Nephron (organoid): ENCODE measurements at regions not wholly inside any gene's neighbourhood (a gene's known extent, or its start where the extent isn't known, plus 50 kb on each side); places are given as distances from the start of the nearest gene placed in this dataset.

ENCODE experiments used
- H3K27ac Mint-ChIP-seq, 3 experiments: 2 replicates each; pipeline ENCODE4 v1.8.0; 2020; ENCODE audit warnings: mixed read lengths in 3 of 3, mild to moderate bottlenecking in 2 of 3, moderate library complexity in 1 of 3
- H3K27me3 Mint-ChIP-seq: 2 replicates; pipeline ENCODE4 v1.8.0; 2021; ENCODE audit warnings: low read depth, mild to moderate bottlenecking, moderate library complexity, mixed read lengths
- H3K36me3 Mint-ChIP-seq: 2 replicates; pipeline ENCODE4 v1.8.0; 2020; ENCODE audit warnings: low read depth, mixed read lengths
- H3K4me1 Mint-ChIP-seq: 2 replicates; pipeline ENCODE4 v1.8.0; 2020; ENCODE audit warnings: mixed read lengths
- H3K4me3 Mint-ChIP-seq, 3 experiments: 2 replicates each; pipeline ENCODE4 v1.8.0; 2020; ENCODE audit warnings: mild to moderate bottlenecking in 3 of 3, mixed read lengths in 3 of 3, moderate library complexity in 2 of 3
- H3K9me3 Mint-ChIP-seq: 2 replicates; pipeline ENCODE4 v1.8.0; 2020; ENCODE audit warnings: mixed read lengths
- CTCF ChIP-seq, 3 experiments: fragments of 200-600 bp; sonication (generic); IDR thresholded peaks; one replicate each; pipeline ENCODE4 v1.5.0; 2021; ENCODE audit warnings: antibody characterized with exemption in 3 of 3; ENCODE audit not compliant: unreplicated experiment in 3 of 3

- peak in 1 of 3 experiments; percentile 12 for TF ChIP-seq CTCF (IDR thresholded peaks at IDR 0.05; ENCODE audit: unreplicated experiment in 3 of 3)
- H3K36me3 Mint-ChIP-seq, result no peaks in the 10 kb centered on the region
- H3K4me3 Mint-ChIP-seq, result no peak overlapping the region
- H3K4me1 Mint-ChIP-seq, result peaks cover 38% of the 10 kb centered on the region
- H3K9me3 Mint-ChIP-seq, result no peaks in the 10 kb centered on the region
- H3K27me3 Mint-ChIP-seq, result peaks cover 6% of the 10 kb centered on the region
- H3K27ac Mint-ChIP-seq, result no peak overlapping the region
Observed at GRCh38 chr11:92340839-92341238, 116.2 kb downstream of the FAT3 start.

- Mint-ChIP-seq H3K36me3 (no peaks in the 10 kb centered on the region), H3K4me1 (peaks cover 43% of the 10 kb centered on the region)
Observed at GRCh38 chr11:92342034-92342720, 117.6 kb downstream of the FAT3 start.

GRCh38 chr11:92342886-92343285 is 118.3 kb downstream of the FAT3 start:
- TF ChIP-seq CTCF (IDR thresholded peaks at IDR 0.05; ENCODE audit: unreplicated experiment in 3 of 3), result no peak
- no peak overlapping the region for H3K4me3 Mint-ChIP-seq
- H3K36me3 Mint-ChIP-seq, result no peaks in the 10 kb centered on the region
- H3K4me1 Mint-ChIP-seq, result peaks cover 44% of the 10 kb centered on the region
- no peaks in the 10 kb centered on the region for H3K9me3 Mint-ChIP-seq
- H3K27me3 Mint-ChIP-seq, result peaks cover 6% of the 10 kb centered on the region
- peak overlapping the region in 2 of 3 experiments; percentile 29 to 37 for H3K27ac Mint-ChIP-seq

More at GRCh38 chr11:92342034-92342720, 117.6 kb downstream of the FAT3 start:
- Mint-ChIP-seq H3K27ac (peak overlapping the region in 1 of 3 experiments; percentile 29), H3K4me3 (no peak overlapping the region), H3K9me3 (no peaks in the 10 kb centered on the region), H3K27me3 (peaks cover 6% of the 10 kb centered on the region)
- no peak for TF ChIP-seq CTCF (IDR thresholded peaks at IDR 0.05; ENCODE audit: unreplicated experiment in 3 of 3)

- no peak for TF ChIP-seq CTCF (IDR thresholded peaks at IDR 0.05; ENCODE audit: unreplicated experiment in 3 of 3)
- no peaks in the 10 kb centered on the region for H3K36me3 Mint-ChIP-seq
- peaks cover 6% of the 10 kb centered on the region for H3K27me3 Mint-ChIP-seq
- H3K9me3 Mint-ChIP-seq, result no peaks in the 10 kb centered on the region
- H3K27ac Mint-ChIP-seq, result no peak overlapping the region
- H3K4me1 Mint-ChIP-seq, result peaks cover 38% of the 10 kb centered on the region
- no peak overlapping the region for H3K4me3 Mint-ChIP-seq
Observed at GRCh38 chr11:92346220-92346619, 121.6 kb downstream of the FAT3 start.

DNA sequence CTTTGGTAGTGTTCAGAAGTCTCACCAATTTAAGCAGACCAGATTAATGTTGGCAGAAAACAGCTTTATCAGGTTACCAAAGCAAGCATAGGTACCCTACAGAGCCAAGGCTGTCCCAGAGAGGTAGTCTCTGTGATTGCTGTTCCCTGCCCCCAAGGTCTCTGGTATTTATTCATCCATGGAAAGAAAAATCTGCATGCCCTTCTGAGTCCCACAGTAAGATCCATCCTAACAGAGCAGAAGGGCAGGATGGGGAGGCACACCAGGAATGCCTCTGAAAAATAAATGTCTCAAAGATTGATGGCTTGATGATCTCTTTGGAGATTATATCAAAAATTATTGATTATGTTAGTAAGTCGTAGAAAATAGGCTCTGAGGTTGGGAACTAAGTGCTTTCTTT is 122.8 kb downstream of the FAT3 start:
- H3K27me3 Mint-ChIP-seq, result peaks cover 6% of the 10 kb centered on the region
- H3K27ac Mint-ChIP-seq, result no peak overlapping the region
- no peak overlapping the region for H3K4me3 Mint-ChIP-seq
- H3K4me1 Mint-ChIP-seq, result peaks cover 27% of the 10 kb centered on the region
- no peaks in the 10 kb centered on the region for H3K9me3 Mint-ChIP-seq
- no peak for TF ChIP-seq CTCF (IDR thresholded peaks at IDR 0.05; ENCODE audit: unreplicated experiment in 3 of 3)
- peaks cover 4% of the 10 kb centered on the region for H3K36me3 Mint-ChIP-seq
